Trophoblast cell (in vitro differentiated cells and primary cell): ENCODE measurements at regions not wholly inside any gene's neighbourhood (a gene's known extent, or its start where the extent isn't known, plus 50 kb on each side); places are given as distances from the start of the nearest gene placed in this dataset.

ENCODE experiments used
- DNase-seq, 2 donors: peaks; one replicate each; pipeline ENCODE4 v3.0.0-alpha.2; 2016
- H2AFZ ChIP-seq: 2 replicates; pipeline ENCODE4 v1.6.1; 2013; ENCODE audit warnings: low read length, moderate library complexity, mild to moderate bottlenecking; ENCODE audit not compliant: insufficient read depth, poor library complexity
- H2AK5ac ChIP-seq: 2 replicates; pipeline ENCODE4 v1.6.1; 2013; ENCODE audit warnings: mild to moderate bottlenecking, low read length
- H2BK120ac ChIP-seq: 2 replicates; pipeline ENCODE4 v1.6.1; 2013; ENCODE audit warnings: low read length, mild to moderate bottlenecking, moderate library complexity; ENCODE audit not compliant: insufficient read depth, poor library complexity
- H2BK12ac ChIP-seq: 2 replicates; pipeline ENCODE4 v1.6.1; 2013; ENCODE audit warnings: mild to moderate bottlenecking, low read length, moderate library complexity
- H2BK5ac ChIP-seq: 2 replicates; pipeline ENCODE4 v1.6.1; 2013; ENCODE audit warnings: low read length, low read depth, moderate library complexity, mild to moderate bottlenecking; ENCODE audit not compliant: poor library complexity
- H3K14ac ChIP-seq: 2 replicates; pipeline ENCODE4 v1.6.1; 2013; ENCODE audit warnings: mild to moderate bottlenecking, low read length
- H3K18ac ChIP-seq: 2 replicates; pipeline ENCODE4 v1.6.1; 2013; ENCODE audit warnings: mild to moderate bottlenecking, low read length
- H3K23ac ChIP-seq: 2 replicates; pipeline ENCODE4 v1.6.1; 2013; ENCODE audit warnings: low read length
- H3K27ac ChIP-seq: 2 replicates; pipeline ENCODE4 v1.5.1; 2013; ENCODE audit warnings: low read depth, mild to moderate bottlenecking, inconsistent platforms, low read length, moderate library complexity
- H3K27me3 ChIP-seq: 2 replicates; pipeline ENCODE4 v1.6.1; 2013; ENCODE audit warnings: inconsistent platforms, mild to moderate bottlenecking, low read length, moderate library complexity; ENCODE audit not compliant: insufficient read depth
- H3K36me3 ChIP-seq, 2 experiments: 1 replicate in 1 of 2; 2 replicates in 1 of 2; pipeline ENCODE4 v1.6.1; 2013; ENCODE audit warnings: low read length in 2 of 2, mild to moderate bottlenecking in 2 of 2, moderate library complexity in 1 of 2; ENCODE audit not compliant: insufficient read depth in 2 of 2, control insufficient read depth in 1 of 2
- H3K4ac ChIP-seq: 2 replicates; pipeline ENCODE4 v1.6.1; 2013; ENCODE audit warnings: low read depth, mild to moderate bottlenecking, low read length, moderate library complexity
- H3K4me1 ChIP-seq, 2 experiments: 1 replicate in 1 of 2; 2 replicates in 1 of 2; pipeline ENCODE4 v1.6.1; 2013; ENCODE audit warnings: low read length in 2 of 2, mild to moderate bottlenecking in 2 of 2, moderate library complexity in 1 of 2; ENCODE audit not compliant: insufficient read depth in 2 of 2, control insufficient read depth in 1 of 2
- H3K4me2 ChIP-seq: 2 replicates; pipeline ENCODE4 v1.6.1; 2013; ENCODE audit warnings: inconsistent platforms, mild to moderate bottlenecking, low read length, moderate library complexity
- H3K4me3 ChIP-seq: 2 replicates; pipeline ENCODE4 v1.5.1; 2013; ENCODE audit warnings: mild to moderate bottlenecking, low read depth, low read length, inconsistent platforms
- H3K79me1 ChIP-seq: one replicate; pipeline ENCODE4 v1.6.1; 2013; ENCODE audit warnings: low read length
- H3K79me2 ChIP-seq: 2 replicates; pipeline ENCODE4 v1.6.1; 2013; ENCODE audit warnings: low read length, mild to moderate bottlenecking; ENCODE audit not compliant: control insufficient read depth, insufficient read depth, poor library complexity
- H3K9ac ChIP-seq: 2 replicates; pipeline ENCODE4 v1.6.1; 2013; ENCODE audit warnings: mild to moderate bottlenecking, low read length
- H3K9me3 ChIP-seq: 2 replicates; pipeline ENCODE4 v1.6.1; 2013; ENCODE audit warnings: low read depth, mild to moderate bottlenecking, control low read depth, inconsistent platforms, low read length; ENCODE audit not compliant: insufficient read depth
- H4K12ac ChIP-seq: 2 replicates; pipeline ENCODE4 v1.6.1; 2013; ENCODE audit warnings: low read depth, mild to moderate bottlenecking, low read length, moderate library complexity
- H4K8ac ChIP-seq: 2 replicates; pipeline ENCODE4 v1.6.1; 2013; ENCODE audit warnings: low read depth, mild to moderate bottlenecking, low read length, moderate library complexity
- H4K91ac ChIP-seq: one replicate; pipeline ENCODE4 v1.6.1; 2013; ENCODE audit warnings: low read depth, mild to moderate bottlenecking, low read length, moderate library complexity
- WGBS: extraction: QIAGEN DNeasy Blood & Tissue Kit; methylation state at CpG from one replicate; pipeline ENCODE4 v1.1.7; 2013; ENCODE audit warnings: missing lambda C conversion rate; ENCODE audit not compliant: insufficient read length, insufficient coverage; ENCODE audit errors: extremely low coverage; 5-methylcytosine and 5-hydroxymethylcytosine counted together

DNA sequence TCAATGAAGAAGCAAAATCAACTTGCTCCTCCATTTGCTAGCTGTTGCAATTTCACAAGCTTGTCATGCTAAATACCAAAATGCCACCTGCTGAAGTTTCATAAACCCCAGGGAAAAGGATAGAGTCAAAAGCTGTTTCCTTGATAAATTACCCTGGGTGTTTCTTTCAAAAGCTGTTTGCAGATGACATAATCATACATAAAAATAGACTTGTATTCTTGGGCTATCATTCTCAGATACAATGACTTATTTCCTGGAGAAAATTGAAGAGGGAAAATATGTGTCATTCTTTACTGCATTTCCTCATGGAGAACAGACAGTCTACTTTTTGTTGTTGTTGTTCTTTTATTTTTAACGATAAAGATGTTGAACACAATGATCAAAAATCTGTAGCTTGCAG, 119.2 kb downstream of the GALC start:
- H3K9ac ChIP-seq: no peak overlapping the region
- no peaks in the 10 kb centered on the region for H3K79me1 ChIP-seq
- no peak overlapping the region for H2BK12ac ChIP-seq
- H3K4ac ChIP-seq: no peak overlapping the region
- H4K8ac ChIP-seq: no peak overlapping the region
- H3K14ac ChIP-seq: no peak overlapping the region
- H2AK5ac ChIP-seq: no peak overlapping the region
- DNase-seq: no peak
- H3K36me3 ChIP-seq: no peaks in the 10 kb centered on the region
- H3K9me3 ChIP-seq: no peaks in the 10 kb centered on the region
- no peak overlapping the region for H4K12ac ChIP-seq
- H3K79me2 ChIP-seq: no peaks in the 10 kb centered on the region
- H3K27ac ChIP-seq: no peak overlapping the region
- no peak overlapping the region for H3K23ac ChIP-seq
- no peak overlapping the region for H2BK120ac ChIP-seq
- WGBS: no CpG with 5 or more reads among the region's 1 CpG
- no peak overlapping the region for H3K4me2 ChIP-seq
- no peaks in the 10 kb centered on the region for H3K27me3 ChIP-seq
- H2BK5ac ChIP-seq: no peak overlapping the region
- H3K4me3 ChIP-seq: no peak overlapping the region
- no peak overlapping the region for H2AFZ ChIP-seq
- no peaks in the 10 kb centered on the region for H3K4me1 ChIP-seq
- no peak overlapping the region for H3K18ac ChIP-seq
- H4K91ac ChIP-seq: no peak overlapping the region

DNA sequence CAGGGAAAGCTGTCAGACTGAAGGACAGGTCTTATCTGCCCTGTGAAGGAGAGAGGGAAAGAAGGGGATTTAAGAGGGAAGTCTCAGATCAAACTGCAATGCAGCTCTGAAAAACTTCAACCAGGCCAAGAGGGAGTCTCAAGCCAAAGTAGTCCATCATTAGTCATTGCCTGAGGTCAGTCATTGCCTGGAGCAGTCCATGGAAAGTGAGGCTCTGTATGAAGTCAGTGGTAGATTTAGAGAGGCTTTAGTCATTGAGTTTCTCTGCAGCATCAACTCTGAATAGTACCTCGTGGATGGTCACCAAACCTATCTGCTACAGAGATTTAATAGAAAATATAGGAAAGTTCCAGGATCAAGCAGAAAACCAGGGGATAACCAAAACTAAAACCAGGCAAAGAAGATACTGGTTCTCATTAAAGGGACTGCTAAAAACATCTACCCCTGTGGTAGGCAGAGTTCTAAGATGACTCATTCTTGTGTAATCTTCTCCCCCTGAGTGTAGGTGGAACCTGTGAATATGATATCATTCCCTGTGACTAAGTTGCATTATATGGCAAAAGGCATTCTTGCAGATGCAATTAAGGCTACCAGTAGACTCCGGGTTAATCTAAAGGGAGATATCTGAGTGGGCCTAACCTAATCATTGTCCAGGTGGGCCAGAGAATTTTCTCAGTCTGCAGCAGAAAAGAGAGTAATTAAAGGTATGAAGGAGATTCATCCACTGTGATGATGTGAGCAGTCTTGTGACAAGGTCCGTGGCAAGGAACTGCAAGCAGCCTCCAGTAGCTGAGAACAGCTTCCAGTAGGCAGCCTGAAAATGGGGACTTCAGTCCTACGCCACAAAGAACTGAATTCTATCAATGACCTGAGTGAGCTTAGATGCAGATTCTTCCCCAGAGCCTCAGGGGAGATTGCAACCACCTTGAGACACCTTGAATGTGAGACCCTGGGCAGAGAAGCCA, 123.1 kb downstream of the GALC start:
- Histone ChIP-seq H2AFZ (no peak overlapping the region), H3K4me3 (no peak overlapping the region), H3K23ac (no peak overlapping the region), H4K91ac (no peak overlapping the region), H4K8ac (no peak overlapping the region), H4K12ac (no peak overlapping the region), H3K27me3 (no peaks in the 10 kb centered on the region), H3K36me3 (no peaks in the 10 kb centered on the region), H3K4me2 (no peak overlapping the region), H3K79me2 (no peaks in the 10 kb centered on the region), H3K79me1 (no peaks in the 10 kb centered on the region), H2BK5ac (no peak overlapping the region), H3K4ac (no peak overlapping the region), H2BK12ac (no peak overlapping the region), H3K9me3 (no peaks in the 10 kb centered on the region), H3K4me1 (no peaks in the 10 kb centered on the region), H2AK5ac (no peak overlapping the region), H3K9ac (no peak overlapping the region), H3K18ac (no peak overlapping the region), H3K27ac (no peak overlapping the region), H2BK120ac (no peak overlapping the region), H3K14ac (no peak overlapping the region)
- peak in 1 of 2 donors; percentile 6 for DNase-seq
- no CpG with 5 or more reads among the region's 4 CpGs for WGBS

DNA sequence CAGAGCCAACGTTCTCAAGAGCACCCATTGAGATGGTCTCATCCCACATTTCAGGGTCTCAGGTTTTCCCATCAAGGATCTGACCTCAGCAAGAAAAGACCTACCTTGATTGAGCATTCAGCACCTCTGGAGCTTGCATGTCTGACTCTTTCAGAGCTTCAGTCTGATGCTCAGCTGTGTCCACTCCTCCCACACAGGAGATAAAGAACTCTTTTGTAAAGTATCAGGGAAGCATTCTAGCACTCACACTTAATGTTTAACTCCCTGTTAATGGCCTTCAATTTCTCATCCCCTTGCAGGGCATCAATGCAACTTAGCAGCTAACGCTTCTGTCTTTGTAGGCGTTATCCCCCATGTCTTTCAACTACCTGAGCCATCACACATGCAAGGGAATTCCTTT, 124.1 kb downstream of the GALC start:
- no peak overlapping the region for H2BK120ac ChIP-seq
- H3K18ac ChIP-seq: no peak overlapping the region
- no peak overlapping the region for H3K4ac ChIP-seq
- no CpG with 5 or more reads among the region's 3 CpGs for WGBS
- no peak overlapping the region for H3K4me2 ChIP-seq
- H3K27me3 ChIP-seq: no peaks in the 10 kb centered on the region
- H3K36me3 ChIP-seq: no peaks in the 10 kb centered on the region
- DNase-seq: no peak
- H2BK12ac ChIP-seq: no peak overlapping the region
- H3K4me1 ChIP-seq: no peaks in the 10 kb centered on the region
- H2BK5ac ChIP-seq: no peak overlapping the region
- no peak overlapping the region for H4K12ac ChIP-seq
- H3K9ac ChIP-seq: no peak overlapping the region
- no peak overlapping the region for H3K23ac ChIP-seq
- H3K79me1 ChIP-seq: no peaks in the 10 kb centered on the region
- no peak overlapping the region for H3K4me3 ChIP-seq
- no peaks in the 10 kb centered on the region for H3K9me3 ChIP-seq
- H4K91ac ChIP-seq: no peak overlapping the region
- H4K8ac ChIP-seq: no peak overlapping the region
- H3K14ac ChIP-seq: no peak overlapping the region
- no peaks in the 10 kb centered on the region for H3K79me2 ChIP-seq
- no peak overlapping the region for H2AFZ ChIP-seq
- H3K27ac ChIP-seq: no peak overlapping the region
- no peak overlapping the region for H2AK5ac ChIP-seq

DNA sequence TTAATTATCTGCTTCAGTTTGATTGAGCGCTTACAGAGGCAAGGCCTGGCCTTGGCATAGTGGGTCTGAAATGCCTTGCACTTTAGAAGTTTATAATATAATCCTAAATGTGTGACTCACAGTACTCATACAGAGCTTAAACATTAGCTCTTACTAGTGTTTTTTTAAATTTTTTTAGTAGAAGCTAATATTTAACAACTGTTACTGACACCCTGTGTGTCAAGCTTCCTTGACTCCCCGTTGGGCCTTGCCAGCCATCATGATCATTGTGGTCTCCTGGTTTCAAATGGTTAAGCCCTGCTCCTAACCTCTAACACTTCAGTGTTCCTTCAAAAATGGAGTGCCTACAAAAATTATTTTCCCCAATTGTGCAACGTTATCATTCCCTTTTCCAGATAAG, 126.9 kb downstream of the GALC start:
- Histone ChIP-seq H4K91ac (no peak overlapping the region), H3K23ac (no peak overlapping the region), H2BK120ac (no peak overlapping the region), H3K4me3 (no peak overlapping the region), H3K4ac (no peak overlapping the region), H3K18ac (no peak overlapping the region), H2BK5ac (no peak overlapping the region), H3K9me3 (no peaks in the 10 kb centered on the region), H3K27ac (no peak overlapping the region), H2AFZ (no peak overlapping the region), H3K4me1 (no peaks in the 10 kb centered on the region), H4K12ac (no peak overlapping the region), H4K8ac (no peak overlapping the region), H3K27me3 (no peaks in the 10 kb centered on the region), H3K79me1 (no peaks in the 10 kb centered on the region), H3K36me3 (no peaks in the 10 kb centered on the region), H2AK5ac (no peak overlapping the region), H3K79me2 (no peaks in the 10 kb centered on the region), H3K14ac (no peak overlapping the region), H2BK12ac (no peak overlapping the region), H3K4me2 (no peak overlapping the region), H3K9ac (no peak overlapping the region)
- no CpG with 5 or more reads among the region's 3 CpGs for WGBS
- no peak for DNase-seq
